Right renal pelvis (tissue), 4 donors: ENCODE measurements at regions not wholly inside any gene's neighbourhood (a gene's known extent, or its start where the extent isn't known, plus 50 kb on each side); places are given as distances from the start of the nearest gene placed in this dataset.
A peak's percentile ranks its signal among the peaks of the same experiment; 100 is the strongest.
"Not testable (repeated sequence)": the region's sequence is repeated elsewhere in the genome, so short reads cannot be mapped to it uniquely, and the experiment has no call there.

ENCODE experiments used
- DNase-seq, 4 donors: peaks; one replicate each; pipeline ENCODE4 v3.0.0-alpha.2; 2013; ENCODE audit warnings: low read depth in 4 of 4, low spot score in 3 of 4, missing footprints in 1 of 4

GRCh38 chr1:121001090-121001726, 111.6 kb downstream of the PPIAL4A start:
- DNase-seq, result not testable (repeated sequence)

DNA sequence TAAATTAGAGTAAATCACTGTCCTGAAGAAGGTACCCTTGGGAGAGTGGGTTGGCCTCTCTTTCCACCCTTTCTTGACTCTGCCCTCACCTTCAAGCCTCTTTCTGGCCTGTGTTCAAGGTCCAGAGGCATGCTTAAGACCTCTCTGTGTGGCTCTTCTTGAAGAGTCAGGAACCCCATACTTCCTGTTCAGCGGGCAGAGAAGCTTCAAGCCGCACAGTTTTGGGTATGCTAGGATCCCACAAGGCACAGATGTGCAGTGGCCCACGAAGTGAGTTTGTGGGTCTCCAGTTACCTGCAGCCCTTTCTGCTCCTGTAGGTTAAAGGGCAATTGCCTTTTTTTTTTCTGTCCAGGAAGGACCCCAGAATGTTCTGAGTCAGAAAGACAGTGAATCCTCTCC, 113.7 kb downstream of the PPIAL4A start:
- DNase-seq, result not testable (repeated sequence)

DNA sequence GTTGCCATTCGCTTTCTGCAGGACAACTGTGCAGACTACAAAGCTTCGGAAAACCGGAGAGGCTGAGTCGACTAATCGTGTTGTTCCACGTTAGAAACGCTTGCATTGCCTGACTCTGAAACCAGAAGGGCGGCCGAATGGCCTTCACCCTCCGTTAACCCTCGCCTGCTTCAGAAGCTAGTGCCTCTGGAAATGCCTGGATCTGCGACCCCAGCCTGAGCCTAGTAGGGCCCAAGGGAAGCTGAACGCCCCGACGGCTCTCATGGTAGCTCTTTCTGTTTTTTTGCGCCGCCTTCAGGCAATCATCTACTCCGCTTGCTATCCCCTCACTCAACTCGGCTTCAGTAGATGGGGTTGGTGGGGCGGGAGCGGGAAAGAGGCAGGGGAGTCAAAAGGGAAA, 117.3 kb downstream of the PPIAL4A start:
- DNase-seq, result not testable (repeated sequence)

GRCh38 chr1:121007755-121008154, 118.2 kb downstream of the PPIAL4A start:
- not testable (repeated sequence) for DNase-seq

- not testable (repeated sequence) for DNase-seq
Measured at GRCh38 chr1:121008512-121009215, 119.1 kb downstream of the PPIAL4A start.

DNA sequence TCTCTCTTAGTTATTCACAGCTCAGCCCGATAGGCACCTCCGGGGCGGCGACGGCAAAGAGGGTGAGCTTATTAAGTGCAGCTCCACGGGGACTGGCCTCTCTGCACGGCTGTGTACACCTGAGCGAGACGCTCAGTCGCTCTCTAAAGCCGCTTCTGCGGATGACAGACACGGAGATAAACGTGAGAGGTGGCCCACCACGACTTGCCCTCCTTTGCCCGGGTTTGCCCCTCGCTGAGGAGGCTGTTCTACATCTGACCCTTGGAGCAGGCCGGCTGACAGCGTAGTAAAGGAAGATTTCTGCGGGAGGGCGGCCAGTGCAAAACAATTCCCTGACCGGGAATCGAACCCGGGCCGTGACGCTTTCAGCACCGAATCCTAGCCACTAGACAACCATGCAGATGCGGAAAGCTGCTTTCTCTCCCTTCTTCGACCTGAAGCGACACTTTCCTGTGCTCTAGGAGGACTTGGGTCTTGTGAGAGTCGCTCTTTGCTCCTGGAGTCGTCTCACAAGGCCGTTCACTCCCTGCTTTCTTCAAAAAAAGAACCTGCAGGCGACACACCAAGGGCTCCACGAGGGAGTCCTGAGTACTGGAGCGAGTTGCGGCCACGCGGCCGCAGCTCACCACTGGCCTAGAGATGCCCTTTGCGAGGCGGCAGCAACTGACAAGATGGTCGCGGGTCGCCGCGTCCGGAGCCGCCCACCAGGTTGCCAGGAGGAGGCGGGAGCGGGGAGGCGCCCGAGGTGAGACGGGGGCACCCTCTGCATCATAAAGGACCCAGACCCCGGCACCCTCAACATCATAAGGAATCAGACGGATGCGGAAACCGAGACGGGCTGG, 119.9 kb downstream of the PPIAL4A start:
- DNase-seq, result not testable (repeated sequence)

DNA sequence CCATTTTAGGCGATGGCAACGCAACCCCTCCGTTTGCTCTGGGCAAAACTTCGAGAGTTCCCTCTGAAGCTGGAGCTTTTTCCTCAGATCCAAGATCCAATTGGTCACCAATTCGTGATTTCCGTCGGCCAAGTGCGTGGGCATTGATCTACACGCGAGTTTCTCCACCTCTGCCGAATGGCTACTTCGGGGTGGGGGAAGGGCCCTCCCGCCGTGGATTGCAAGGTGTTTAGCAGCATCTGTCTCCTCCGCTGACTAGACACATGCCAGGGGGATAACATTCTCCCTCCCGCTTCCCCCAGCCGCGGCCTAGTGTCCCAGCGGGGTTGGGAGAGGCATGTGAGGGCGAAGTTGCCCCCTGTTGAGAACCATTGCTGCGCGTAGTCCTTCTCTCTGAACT, 120.6 kb downstream of the PPIAL4A start:
- DNase-seq, result not testable (repeated sequence)

DNA sequence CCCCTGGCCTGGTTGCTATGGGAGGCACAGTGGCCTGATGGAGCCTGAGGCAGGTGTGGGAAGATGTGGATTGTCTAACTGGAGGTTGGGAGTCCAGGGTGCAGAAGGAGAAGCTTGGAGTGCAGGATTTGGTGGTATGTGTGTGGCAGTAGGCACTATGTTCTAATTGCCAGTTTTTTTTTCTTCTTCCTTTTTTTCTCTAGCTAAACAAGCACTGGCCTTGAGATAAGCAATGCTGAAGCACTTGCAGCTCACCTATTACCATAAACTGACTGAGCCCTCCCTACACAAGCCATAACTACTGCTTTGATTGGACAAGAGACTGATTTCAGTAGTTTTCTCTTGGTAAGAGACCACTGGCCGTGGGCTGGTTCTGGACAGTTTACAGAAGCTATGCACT, 123.6 kb downstream of the PPIAL4A start:
- DNase-seq, result not testable (repeated sequence)

- DNase-seq, result peak in 3 of 4 donors; percentile 46 to 64 (median 52)
Measured at GRCh38 chr1:121016182-121017028, 126.8 kb downstream of the PPIAL4A start.

- DNase-seq, result not testable (repeated sequence)
Measured at GRCh38 chr1:121019715-121020349, 130.3 kb downstream of the PPIAL4A start.

DNA sequence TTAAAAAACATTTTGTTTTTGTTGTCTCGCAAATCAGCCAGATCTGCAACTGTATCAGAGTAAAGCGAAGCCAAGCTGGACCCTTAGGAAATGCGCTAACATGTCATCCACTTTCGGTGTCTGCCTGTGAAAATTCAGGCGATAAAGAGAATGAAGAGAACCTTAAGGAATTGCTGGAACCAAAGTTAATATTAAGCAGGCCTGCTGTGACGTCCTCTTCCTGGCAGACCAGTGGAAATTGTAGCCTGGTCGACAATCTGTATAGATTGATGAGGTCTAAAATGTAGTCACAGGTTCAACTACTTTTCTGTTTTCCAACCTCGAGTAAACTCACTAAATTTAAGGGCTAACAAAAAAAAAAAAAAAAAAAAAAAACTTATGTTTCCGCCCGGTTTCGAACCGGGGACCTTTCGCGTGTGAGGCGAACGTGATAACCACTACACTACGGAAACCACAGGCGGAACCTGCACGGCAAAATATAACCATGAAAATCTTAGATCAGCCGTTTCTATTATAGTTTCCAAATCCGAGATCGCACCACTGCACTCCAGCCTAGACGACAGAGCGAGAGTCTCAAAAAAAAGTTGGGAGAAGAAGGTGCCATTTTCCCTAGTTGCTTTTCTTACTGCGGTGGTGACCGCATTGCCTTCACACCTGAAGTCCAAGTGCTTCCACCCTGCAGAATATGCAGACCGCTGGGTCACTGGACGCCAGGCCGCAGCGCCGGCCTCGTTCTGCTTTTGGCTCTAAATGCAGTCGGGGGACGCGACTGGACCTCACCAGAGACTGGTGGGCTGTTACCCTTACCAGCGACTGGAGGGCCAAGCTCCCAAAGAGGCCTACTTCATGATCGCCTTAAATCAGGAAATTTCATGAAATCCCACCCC, 131.0 kb downstream of the PPIAL4A start:
- DNase-seq, result peak in 2 of 4 donors; percentile 56 to 58

GRCh38 chr1:121021716-121022115, 132.1 kb downstream of the PPIAL4A start:
- not testable (repeated sequence) for DNase-seq

DNA sequence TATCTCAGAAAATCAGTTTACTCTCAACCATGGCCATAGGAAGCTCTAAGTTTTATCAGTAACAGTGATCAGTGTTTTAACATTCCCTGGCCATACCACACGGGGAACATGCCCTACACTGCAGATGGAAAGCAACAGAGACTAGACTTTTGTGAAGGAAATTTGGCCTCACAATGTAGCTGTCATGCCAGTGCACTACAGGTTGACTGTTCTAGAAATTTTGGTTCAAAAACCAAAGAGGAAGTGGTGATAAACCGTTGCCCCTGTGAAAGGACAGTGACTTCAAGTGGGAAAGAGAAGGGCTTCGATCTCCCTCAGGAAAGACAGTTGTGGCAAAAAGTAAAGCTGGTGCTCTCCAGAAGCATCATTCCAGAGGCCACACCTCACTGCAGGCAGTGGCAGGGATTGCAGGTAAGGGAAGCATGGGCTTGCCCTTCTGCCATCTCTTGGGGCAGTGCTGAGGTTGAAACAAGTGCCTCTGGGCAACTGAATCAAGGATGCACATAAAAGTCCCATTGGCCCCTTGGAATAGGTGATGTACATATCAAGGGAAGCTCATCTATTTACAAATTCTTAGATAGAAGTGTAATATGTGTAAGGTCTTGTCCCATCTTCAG, 143.4 kb downstream of the PPIAL4A start:
- DNase-seq, result not testable (repeated sequence)

DNA sequence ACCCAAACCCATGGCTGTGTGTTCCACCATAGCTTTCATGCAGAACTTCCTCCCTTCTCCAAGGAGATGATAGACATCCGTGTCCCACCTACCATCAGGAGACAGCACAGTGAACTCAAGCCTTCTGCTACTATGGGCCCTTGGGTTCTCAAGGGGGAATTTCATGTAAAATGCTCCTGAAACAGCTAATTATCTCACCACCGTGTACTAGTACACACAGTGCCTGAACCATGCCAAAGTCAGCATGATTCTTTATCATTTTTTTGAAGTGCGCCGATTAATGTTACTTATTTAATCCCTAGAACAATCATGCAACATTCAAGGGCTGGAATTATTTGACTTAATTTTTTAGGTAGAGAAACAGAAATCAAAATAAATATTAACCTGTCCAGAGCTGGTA, 147.2 kb downstream of the PPIAL4A start:
- DNase-seq, result not testable (repeated sequence)

DNA sequence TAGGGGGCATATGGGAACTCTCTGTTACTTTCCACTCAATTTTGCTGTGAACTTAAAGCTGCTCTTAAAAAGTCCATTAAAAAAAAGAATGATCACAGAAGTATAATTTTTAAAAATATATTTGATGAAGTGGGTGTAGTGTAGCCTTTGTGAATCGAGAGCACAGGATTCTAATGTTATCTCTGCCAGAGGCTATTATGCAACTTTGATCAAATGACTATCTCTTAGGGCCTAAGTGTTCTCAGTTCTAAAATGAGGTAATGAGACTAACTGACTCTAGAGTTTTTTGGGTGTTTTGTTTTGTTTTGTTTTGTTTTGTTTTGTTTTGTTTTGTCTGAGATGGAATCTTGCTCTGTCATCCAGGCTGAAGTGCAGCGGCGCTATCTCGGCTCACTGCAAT, 143.2 kb downstream of the FAM72B start:
- DNase-seq, result not testable (repeated sequence)

DNA sequence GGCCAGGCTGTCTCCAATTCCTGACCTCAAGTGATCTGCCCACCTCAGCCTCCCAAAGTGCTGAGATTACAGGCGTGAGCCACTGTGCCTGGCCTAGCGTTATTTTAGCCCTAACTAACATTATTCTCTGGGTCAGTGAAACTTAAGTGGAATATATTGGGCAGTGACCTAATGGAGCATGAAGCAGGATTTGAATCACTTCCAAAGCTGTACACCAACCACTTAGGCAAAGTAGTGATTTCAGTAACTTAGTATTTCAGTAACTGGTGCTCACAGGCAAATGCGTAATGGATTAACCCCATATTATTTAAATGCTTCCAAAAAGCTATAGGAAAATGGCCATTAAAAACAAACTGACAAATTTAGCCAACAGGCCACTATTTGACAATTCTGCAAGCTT, 142.6 kb downstream of the FAM72B start:
- not testable (repeated sequence) for DNase-seq

DNA sequence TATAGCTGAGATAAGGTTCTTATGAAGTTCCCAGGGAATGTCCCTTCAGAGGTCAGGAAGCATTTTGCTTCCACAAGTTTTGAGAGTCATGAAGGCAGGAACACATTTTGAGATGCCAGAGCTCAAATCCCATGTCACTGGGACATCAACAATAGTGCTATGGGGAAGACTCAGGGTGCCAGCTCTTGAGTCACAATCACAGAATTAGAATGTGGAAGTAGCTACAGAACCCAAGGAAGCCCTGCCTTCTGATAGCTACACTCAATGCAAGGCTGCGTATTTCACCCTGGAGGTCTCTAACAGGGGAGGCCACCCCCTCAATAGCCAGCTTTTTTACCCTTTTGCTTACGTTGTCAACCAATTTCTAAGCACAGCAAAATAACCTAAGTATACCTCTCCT, 141.3 kb downstream of the FAM72B start:
- DNase-seq, result not testable (repeated sequence)

GRCh38 chr1:121048293-121048752, 135.8 kb downstream of the FAM72B start:
- not testable (repeated sequence) for DNase-seq
